GM12875 (cell line): ENCODE measurements at regions not wholly inside any gene's neighbourhood (a gene's known extent, or its start where the extent isn't known, plus 50 kb on each side); places are given as distances from the start of the nearest gene placed in this dataset.
A peak's percentile ranks its signal among the peaks of the same experiment; 100 is the strongest.

Experiments used
- H3K4me3 ChIP-seq: one replicate; pipeline ENCODE4 v1.5.1; 2011; ENCODE audit warnings: low read depth, low read length, control low read depth
- TF ChIP-seq, protein P1 (sequence below): IDR thresholded peaks from 2 replicates; pipeline ENCODE4 v1.5.1; 2011; ENCODE audit warnings: low read depth, mild to moderate bottlenecking, control low read depth, inconsistent platforms, low read length, moderate library complexity, borderline replicate concordance; ENCODE audit not compliant: insufficient read depth

DNA sequence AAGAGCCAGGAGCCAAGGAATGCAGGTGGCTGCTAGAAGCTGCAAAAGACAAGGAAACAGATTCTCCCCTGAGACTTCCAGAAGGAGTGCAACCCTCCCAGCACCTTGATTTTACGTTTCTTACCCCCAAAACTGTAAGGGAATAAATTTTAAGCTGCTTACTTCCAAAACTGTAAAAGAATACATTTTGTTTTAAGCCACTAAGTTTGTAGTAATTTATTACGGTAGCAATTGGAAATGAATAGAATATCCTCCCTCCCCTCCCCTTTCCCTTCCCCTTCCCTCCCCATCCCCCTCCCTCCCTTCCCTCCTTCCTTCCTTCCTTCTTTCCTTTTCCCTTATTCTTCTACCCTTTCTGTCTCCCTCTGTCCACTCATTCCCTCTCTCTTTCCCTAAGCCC is 203.7 kb upstream of the CFAP20DC start:
- TF ChIP-seq, protein P1, sequence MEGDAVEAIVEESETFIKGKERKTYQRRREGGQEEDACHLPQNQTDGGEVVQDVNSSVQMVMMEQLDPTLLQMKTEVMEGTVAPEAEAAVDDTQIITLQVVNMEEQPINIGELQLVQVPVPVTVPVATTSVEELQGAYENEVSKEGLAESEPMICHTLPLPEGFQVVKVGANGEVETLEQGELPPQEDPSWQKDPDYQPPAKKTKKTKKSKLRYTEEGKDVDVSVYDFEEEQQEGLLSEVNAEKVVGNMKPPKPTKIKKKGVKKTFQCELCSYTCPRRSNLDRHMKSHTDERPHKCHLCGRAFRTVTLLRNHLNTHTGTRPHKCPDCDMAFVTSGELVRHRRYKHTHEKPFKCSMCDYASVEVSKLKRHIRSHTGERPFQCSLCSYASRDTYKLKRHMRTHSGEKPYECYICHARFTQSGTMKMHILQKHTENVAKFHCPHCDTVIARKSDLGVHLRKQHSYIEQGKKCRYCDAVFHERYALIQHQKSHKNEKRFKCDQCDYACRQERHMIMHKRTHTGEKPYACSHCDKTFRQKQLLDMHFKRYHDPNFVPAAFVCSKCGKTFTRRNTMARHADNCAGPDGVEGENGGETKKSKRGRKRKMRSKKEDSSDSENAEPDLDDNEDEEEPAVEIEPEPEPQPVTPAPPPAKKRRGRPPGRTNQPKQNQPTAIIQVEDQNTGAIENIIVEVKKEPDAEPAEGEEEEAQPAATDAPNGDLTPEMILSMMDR: no peak
- H3K4me3 ChIP-seq: no peak overlapping the region

DNA sequence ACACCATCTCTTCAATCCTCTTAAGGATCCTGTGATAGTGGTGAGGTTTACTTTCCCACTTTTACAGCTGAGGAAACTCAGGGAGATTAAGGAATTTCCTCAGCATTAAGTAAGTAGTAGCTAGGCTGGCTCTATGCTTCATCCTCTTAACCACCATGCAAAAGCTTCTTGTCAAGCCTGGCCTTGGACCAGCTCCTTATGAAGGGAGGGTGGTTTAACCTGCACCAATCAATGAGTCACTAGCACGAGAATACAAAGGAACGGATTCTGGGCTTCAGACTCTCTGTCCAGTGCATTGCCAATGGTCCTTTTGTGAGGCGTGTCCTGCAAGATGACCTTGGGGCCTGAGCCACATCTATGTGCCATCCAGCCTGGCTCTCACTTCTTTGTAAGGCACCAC is 202.0 kb upstream of the CFAP20DC start:
- TF ChIP-seq, protein P1: no peak
- no peak overlapping the region for H3K4me3 ChIP-seq

DNA sequence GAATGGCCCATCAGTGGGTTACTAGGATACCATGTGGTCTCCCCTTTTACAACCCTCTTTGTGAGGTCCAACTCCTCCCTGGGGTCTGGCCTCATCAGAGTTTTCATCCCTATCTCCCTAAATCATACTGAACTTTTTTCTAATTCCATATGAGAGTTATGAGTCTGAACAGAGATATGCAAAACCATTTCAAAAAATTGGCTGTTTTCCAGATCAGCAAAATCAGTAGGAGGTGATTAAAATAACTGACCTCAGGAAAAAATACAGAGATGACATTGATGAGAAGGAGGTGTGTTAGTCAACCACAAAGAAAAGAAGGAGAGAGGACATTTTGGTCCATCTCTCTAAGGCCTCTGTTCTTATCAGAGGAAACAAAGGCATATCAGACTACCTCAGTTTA is 200.8 kb upstream of the CFAP20DC start:
- no peak overlapping the region for H3K4me3 ChIP-seq
- TF ChIP-seq, protein P1: no peak

DNA sequence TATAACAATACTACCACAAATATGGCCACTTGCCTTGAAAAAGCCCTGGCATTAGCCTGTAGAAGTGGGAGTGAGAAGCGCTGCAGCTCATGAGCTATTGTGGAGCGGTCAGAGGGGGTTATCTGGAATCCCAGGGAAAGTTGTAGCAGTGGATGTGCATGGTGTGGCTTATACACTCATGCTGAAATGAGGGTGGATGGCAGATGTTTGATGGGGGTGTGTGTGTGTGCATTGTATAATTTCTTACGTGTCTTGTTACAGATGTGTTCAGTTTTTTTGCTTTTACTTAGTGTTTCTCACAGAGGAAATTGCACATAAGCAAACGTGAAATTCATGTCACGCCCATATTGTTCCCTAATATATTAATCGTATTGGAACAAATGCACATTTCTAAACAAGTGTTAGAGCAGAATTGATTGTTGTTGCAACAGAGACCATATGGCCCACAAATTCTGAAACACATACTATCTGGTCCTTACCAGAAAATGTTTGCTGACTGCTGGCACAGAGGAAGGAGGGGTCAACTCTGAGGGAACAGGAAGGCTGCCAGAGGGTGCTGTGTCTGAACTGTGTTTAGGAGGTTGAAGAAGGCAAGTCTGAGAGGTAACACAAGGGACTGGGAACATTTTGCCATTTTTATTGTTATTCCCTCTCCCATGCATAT is 200.0 kb upstream of the CFAP20DC start:
- no peak overlapping the region for H3K4me3 ChIP-seq
- TF ChIP-seq, protein P1: no peak

DNA sequence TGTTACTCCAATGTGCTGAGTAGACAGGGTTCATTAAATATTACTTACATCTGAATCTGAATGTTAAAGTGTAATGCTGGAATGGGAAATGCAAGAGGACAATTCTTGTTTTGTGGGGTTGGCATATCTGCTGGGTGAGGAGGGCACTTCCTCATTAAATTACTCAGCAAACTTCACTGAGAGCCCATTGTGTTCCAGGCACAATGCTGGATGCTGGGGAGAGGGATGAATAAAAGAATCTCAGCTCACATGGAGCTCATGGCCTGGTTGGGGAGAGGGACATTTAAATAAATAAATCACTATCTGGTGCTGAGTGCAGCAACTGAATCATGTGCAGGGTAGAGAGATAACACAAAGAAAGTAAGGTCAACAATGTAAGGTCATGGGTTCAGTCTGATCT is 199.2 kb upstream of the CFAP20DC start:
- TF ChIP-seq, protein P1: no peak
- H3K4me3 ChIP-seq: no peak overlapping the region

DNA sequence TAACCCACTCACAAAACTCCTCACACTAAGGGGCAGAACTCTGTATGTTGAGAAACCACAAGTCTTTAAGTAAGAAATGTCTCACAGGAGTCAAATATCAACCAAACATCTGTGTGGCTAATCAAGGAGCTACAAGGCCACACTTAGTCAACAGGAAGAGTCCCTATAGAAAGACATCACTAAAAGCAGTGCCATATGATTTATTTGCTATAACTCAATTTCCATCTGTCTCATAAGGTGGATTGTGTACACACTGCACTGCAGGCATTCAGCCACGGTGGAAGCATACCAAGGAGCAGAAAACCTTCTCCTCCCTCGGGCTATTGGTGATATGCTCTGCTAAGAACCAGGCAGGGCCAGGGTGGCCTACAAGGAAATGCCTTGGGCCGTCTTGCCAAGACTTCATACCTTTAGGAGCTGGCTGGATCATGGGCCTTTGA is 197.6 kb upstream of the CFAP20DC start:
- peak overlapping the region; percentile 5 for H3K4me3 ChIP-seq
- TF ChIP-seq, protein P1: no peak

DNA sequence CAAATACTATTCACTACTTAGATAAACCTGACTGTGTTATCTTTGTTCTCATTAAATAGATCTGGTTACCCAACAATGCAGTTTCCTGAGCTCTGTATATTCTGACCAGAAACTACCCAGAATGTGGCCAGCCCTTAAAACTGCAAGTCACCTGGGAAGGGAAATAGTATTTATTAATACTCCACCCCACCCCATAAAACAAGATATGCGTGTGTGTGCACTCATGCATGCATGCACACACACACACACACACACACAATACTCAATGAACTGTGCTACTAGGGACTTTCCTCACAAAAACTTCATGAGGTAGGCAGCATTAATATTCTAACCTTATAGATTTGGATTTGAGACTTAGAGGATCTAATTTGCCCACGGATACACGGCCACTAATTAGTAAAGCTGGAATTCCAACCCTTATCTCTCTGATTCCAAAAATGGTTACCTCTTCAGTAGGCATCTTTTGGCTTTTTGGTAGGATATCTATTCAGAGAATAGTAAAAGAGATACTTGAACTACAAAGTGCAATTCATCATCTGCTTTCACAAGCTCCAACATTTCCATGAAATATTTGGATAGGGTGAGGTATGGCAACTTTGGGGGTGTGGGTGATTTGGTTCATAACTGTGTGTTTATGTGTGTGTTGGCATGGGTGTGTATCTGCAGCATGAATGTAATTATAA is 197.0 kb upstream of the CFAP20DC start:
- TF ChIP-seq, protein P1: no peak
- no peak overlapping the region for H3K4me3 ChIP-seq
